ENCODE measurements at regions not wholly inside any gene's neighbourhood (a gene's known extent, or its start where the extent isn't known, plus 50 kb on each side); places are given as distances from the start of the nearest gene placed in this dataset.

GRCh38 chr6:872570-873125 lies 179.7 kb upstream of the EXOC2 start:
- Histone ChIP-seq H3K9me3 (ENCODE audit: control insufficient read depth, insufficient read depth, low read depth, low read length) (no peaks in the 10 kb centered on the region), H3K36me3 (ENCODE audit: control insufficient read depth in 2 of 2, insufficient read depth in 1 of 2, low read length in 2 of 2) (no peaks in the 10 kb centered on the region), H3K27ac (ENCODE audit: extremely low read depth, low read depth, low read length) (no peak overlapping the region), H3K4me1 (ENCODE audit: control insufficient read depth, insufficient read depth, low read length) (no peaks in the 10 kb centered on the region), H3K4me3 (ENCODE audit: low read depth, low read length) (no peak overlapping the region)
- ChIA-PET POLR2A (no interaction called here), CTCF (interaction anchor here (1.5 kb wide), 1 partner anchor 76 kb away, joined by 5 read pairs; no protein-coding TSS in a partner anchor)
- no peak for TF ChIP-seq ZBTB21 (tag by site-specific recombination; IDR thresholded peaks at IDR 0.05)
- no peak for TF ChIP-seq EGR2 (tag by site-specific recombination; IDR thresholded peaks at IDR 0.05; ENCODE audit: low read depth)
- no peak for TF ChIP-seq ZNF2 (tag by site-specific recombination; IDR thresholded peaks at IDR 0.05)
- TF ChIP-seq ZNF544 (tag by site-specific recombination; IDR thresholded peaks at IDR 0.05) = no peak
- no peak for TF ChIP-seq ZNF580 (tag by site-specific recombination; IDR thresholded peaks at IDR 0.05)

- ChIA-PET CTCF (interaction anchor here (1.5 kb wide), 1 partner anchor 74 kb away, joined by 5 read pairs; no protein-coding TSS in a partner anchor), POLR2A (no interaction called here)
- H3K9me3 ChIP-seq (ENCODE audit: control insufficient read depth, insufficient read depth, low read depth, low read length) = no peaks in the 10 kb centered on the region
- no peaks in the 10 kb centered on the region for H3K4me1 ChIP-seq (ENCODE audit: control insufficient read depth, insufficient read depth, low read length)
- TF ChIP-seq KLF7 (tag by site-specific recombination; IDR thresholded peaks at IDR 0.05; ENCODE audit: borderline replicate concordance) (no peak), ZBTB1 (tag by site-specific recombination; IDR thresholded peaks at IDR 0.05) (no peak), ZNF324 (tag by site-specific recombination; IDR thresholded peaks at IDR 0.05) (no peak), ZNF48 (tag by site-specific recombination; IDR thresholded peaks at IDR 0.05) (no peak), ZNF404 (tag by site-specific recombination; IDR thresholded peaks at IDR 0.05) (no peak), ZSCAN5A (tag by site-specific recombination; IDR thresholded peaks at IDR 0.05) (no peak), ZNF654 (tag by site-specific recombination; IDR thresholded peaks at IDR 0.05; ENCODE audit: low read depth) (no peak), ZFP69B (tag by site-specific recombination; IDR thresholded peaks at IDR 0.05) (no peak), ZNF146 (tag by site-specific recombination; IDR thresholded peaks at IDR 0.05) (no peak), ZNF416 (tag by site-specific recombination; IDR thresholded peaks at IDR 0.05) (no peak), ZBTB8A (tag by site-specific recombination; IDR thresholded peaks at IDR 0.05) (no peak), INSM2 (tag by site-specific recombination; IDR thresholded peaks at IDR 0.05) (no peak), ZSCAN18 (tag by site-specific recombination; IDR thresholded peaks at IDR 0.05) (no peak)
- no peak overlapping the region for H3K4me3 ChIP-seq (ENCODE audit: low read depth, low read length)
- H3K36me3 ChIP-seq (ENCODE audit: control insufficient read depth in 2 of 2, insufficient read depth in 1 of 2, low read length in 2 of 2) = no peaks in the 10 kb centered on the region
- H3K27ac ChIP-seq (ENCODE audit: extremely low read depth, low read depth, low read length) = no peak overlapping the region
These were observed 178.6 kb upstream of the EXOC2 start for GRCh38 chr6:871503-871902.

- no peaks in the 10 kb centered on the region for H3K4me1 ChIP-seq (ENCODE audit: control insufficient read depth, insufficient read depth, low read length)
- no peaks in the 10 kb centered on the region for H3K9me3 ChIP-seq (ENCODE audit: control insufficient read depth, insufficient read depth, low read depth, low read length)
- CTCF ChIA-PET = no interaction called here
- POLR2A ChIA-PET = no interaction called here
- TF ChIP-seq ZNF175 (tag by site-specific recombination; IDR thresholded peaks at IDR 0.05) (no peak), ZNF701 (tag by site-specific recombination; IDR thresholded peaks at IDR 0.05) (no peak), ZNF529 (tag by site-specific recombination; IDR thresholded peaks at IDR 0.05; ENCODE audit: insufficient replicate concordance) (no peak), KLF17 (tag by site-specific recombination; IDR thresholded peaks at IDR 0.05) (no peak), PRDM6 (tag by site-specific recombination; IDR thresholded peaks at IDR 0.05) (no peak), ZNF792 (tag by site-specific recombination; IDR thresholded peaks at IDR 0.05) (no peak), ZNF514 (tag by site-specific recombination; IDR thresholded peaks at IDR 0.05) (no peak), ZBTB21 (tag by site-specific recombination; IDR thresholded peaks at IDR 0.05) (no peak), ZSCAN30 (tag by site-specific recombination; IDR thresholded peaks at IDR 0.05) (no peak)
- no peaks in the 10 kb centered on the region for H3K36me3 ChIP-seq (ENCODE audit: control insufficient read depth in 2 of 2, insufficient read depth in 1 of 2, low read length in 2 of 2)
- no peak overlapping the region for H3K27ac ChIP-seq (ENCODE audit: extremely low read depth, low read depth, low read length)
- H3K4me3 ChIP-seq (ENCODE audit: low read depth, low read length) = no peak overlapping the region
These were observed 177.2 kb upstream of the EXOC2 start for GRCh38 chr6:870096-870495.
